Hematopoietic multipotent progenitor cell (in vitro differentiated cells): ENCODE measurements at regions not wholly inside any gene's neighbourhood (a gene's known extent, or its start where the extent isn't known, plus 50 kb on each side); places are given as distances from the start of the nearest gene placed in this dataset.

ENCODE experiments used
- DNase-seq, 3 donors: peaks; one replicate each; pipeline ENCODE4 v3.0.0-alpha.2; 2011 to 2015; ENCODE audit warnings: low read depth in 2 of 3, low spot score in 2 of 3

GRCh38 chr2:66048667-66049066, 386.3 kb upstream of the MEIS1 start:
- no peak for DNase-seq

- no peak for DNase-seq
Measured at GRCh38 chr2:66041902-66042657, 392.8 kb upstream of the MEIS1 start.

- no peak for DNase-seq
Measured at GRCh38 chr2:66036948-66037347, 398.0 kb upstream of the MEIS1 start.

GRCh38 chr2:66034467-66034866, 400.5 kb upstream of the MEIS1 start:
- no peak for DNase-seq

GRCh38 chr2:66032226-66032775, 402.6 kb upstream of the MEIS1 start:
- no peak for DNase-seq

GRCh38 chr2:66031236-66031635, 403.7 kb upstream of the MEIS1 start:
- no peak for DNase-seq

GRCh38 chr2:66030553-66030952, 404.4 kb upstream of the MEIS1 start:
- DNase-seq, result no peak

- DNase-seq, result no peak
Measured at GRCh38 chr2:66024391-66024790, 410.5 kb upstream of the MEIS1 start.

GRCh38 chr2:66021296-66021695, 413.6 kb upstream of the MEIS1 start:
- DNase-seq, result no peak

GRCh38 chr2:66017763-66018162, 417.2 kb upstream of the MEIS1 start:
- no peak for DNase-seq

- no peak for DNase-seq
Measured at GRCh38 chr2:66014450-66014849, 420.5 kb upstream of the MEIS1 start.

- no peak for DNase-seq
Measured at GRCh38 chr2:66013456-66013855, 421.5 kb upstream of the MEIS1 start.

GRCh38 chr2:66003931-66004330, 431.0 kb upstream of the MEIS1 start:
- DNase-seq, result no peak

- DNase-seq, result no peak
Measured at GRCh38 chr2:66001538-66001937, 433.4 kb upstream of the MEIS1 start.

GRCh38 chr2:66000901-66001300, 434.0 kb upstream of the MEIS1 start:
- DNase-seq, result no peak

GRCh38 chr2:65999796-66000195, 435.1 kb upstream of the MEIS1 start:
- DNase-seq, result peak in 2 of 3 donors; percentile 5 to 21

GRCh38 chr2:65999103-65999502, 435.8 kb upstream of the MEIS1 start:
- no peak for DNase-seq

- DNase-seq, result no peak
Measured at GRCh38 chr2:65997961-65998360, 437.0 kb upstream of the MEIS1 start.

GRCh38 chr2:65992198-65992554, 442.7 kb upstream of the MEIS1 start:
- no peak for DNase-seq

- DNase-seq, result no peak
Measured at GRCh38 chr2:65991381-65992197, 443.3 kb upstream of the MEIS1 start.

- no peak for DNase-seq
Measured at GRCh38 chr2:65985986-65986385, 448.9 kb upstream of the MEIS1 start.

- no peak for DNase-seq
Measured at GRCh38 chr2:65980531-65980930, 454.4 kb upstream of the MEIS1 start.
